Midbrain (tissue), 1 donor: ENCODE measurements at regions not wholly inside any gene's neighbourhood (a gene's known extent, or its start where the extent isn't known, plus 50 kb on each side); places are given as distances from the start of the nearest gene placed in this dataset.
A peak's percentile ranks its signal among the peaks of the same experiment; 100 is the strongest.
"Not testable (repeated sequence)": the region's sequence is repeated elsewhere in the genome, so short reads cannot be mapped to it uniquely, and the experiment has no call there.

ENCODE experiments used
- DNase-seq: peaks from one replicate; lab custom pipeline; 2025; lab: John Stamatoyannopoulos, UW

- no peak for DNase-seq
These were observed 87.1 kb upstream of the KCNA1 start for GRCh38 chr12:4822572-4822971.

DNA sequence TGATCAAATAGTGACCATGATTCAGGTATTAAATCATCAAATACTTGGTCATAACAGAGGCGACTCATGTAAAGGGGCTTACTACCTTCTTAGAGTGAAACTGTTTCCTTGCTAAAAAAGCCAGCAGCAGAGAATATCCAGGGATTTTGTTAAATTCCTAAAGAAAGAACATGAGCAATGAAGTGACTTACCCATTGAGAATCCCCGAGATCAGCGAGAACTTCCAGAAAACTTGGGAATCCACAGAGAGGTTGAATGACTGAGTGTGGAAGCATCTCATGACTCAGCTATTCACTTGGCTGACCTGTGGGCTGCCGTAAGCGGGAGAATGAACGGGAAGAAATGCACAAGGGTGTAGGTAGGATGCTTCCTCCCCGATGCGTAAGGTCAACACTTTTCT lies 85.3 kb upstream of the KCNA1 start:
- DNase-seq, result no peak

- DNase-seq, result no peak
These were observed 84.5 kb upstream of the KCNA1 start for GRCh38 chr12:4825011-4825858.

- DNase-seq, result no peak
These were observed 82.8 kb upstream of the KCNA1 start for GRCh38 chr12:4826909-4827308.

- no peak for DNase-seq
These were observed 81.5 kb upstream of the KCNA1 start for GRCh38 chr12:4828176-4828575.

GRCh38 chr12:4829161-4829792 lies 80.4 kb upstream of the KCNA1 start:
- no peak for DNase-seq

GRCh38 chr12:4829793-4830162 lies 79.9 kb upstream of the KCNA1 start:
- no peak for DNase-seq

DNA sequence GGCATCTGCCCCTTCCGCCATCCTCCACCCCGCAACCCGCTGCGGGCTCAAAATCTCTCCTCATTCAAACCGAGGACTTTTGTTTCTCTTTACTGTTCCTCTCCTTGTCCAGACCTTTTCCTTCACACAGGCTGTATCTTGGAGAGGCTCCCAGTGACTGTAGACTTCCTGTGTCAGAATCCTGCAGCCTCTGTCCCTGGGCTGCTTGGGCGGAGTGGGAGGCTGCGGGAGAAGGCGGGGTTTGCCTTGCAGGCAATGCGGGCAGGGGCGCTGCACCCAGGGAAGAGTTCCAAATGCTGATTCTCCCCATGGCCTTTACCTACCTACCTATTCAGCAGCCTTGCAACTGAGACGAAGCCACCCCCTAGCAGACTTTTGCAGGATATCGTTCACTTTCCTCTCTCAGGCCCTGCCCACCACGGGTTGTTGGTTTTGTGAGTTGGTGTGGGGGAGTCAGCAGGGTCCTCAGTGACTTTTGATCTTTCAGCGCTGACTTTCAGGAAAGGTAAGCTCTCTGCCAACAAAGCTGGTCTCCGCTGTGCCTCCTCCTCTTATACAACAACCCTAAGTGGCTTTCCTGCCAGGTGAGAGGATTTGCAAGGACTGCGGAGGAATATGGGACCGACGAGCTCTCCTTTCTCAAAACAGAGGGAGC lies 79.0 kb upstream of the KCNA1 start:
- no peak for DNase-seq

DNA sequence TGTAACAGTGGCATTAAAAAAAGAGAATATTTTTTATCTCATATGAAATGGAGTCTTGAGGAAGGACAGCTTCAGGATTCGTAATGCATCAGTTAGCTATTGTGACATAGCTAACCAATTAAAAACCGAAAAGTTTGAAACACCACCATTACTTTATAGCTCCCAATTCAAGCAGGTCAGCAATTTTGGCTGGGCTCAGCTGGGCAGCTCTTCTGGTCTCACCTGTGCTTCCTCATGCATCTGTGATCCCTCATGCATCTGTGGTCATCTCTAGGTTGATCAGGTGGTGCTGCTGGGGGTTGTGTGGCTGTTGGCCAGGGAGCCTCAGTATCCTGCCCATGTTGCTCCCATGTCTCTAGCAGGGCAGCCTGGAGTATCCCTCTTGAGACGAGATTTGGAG lies 76.7 kb upstream of the KCNA1 start:
- no peak for DNase-seq

DNA sequence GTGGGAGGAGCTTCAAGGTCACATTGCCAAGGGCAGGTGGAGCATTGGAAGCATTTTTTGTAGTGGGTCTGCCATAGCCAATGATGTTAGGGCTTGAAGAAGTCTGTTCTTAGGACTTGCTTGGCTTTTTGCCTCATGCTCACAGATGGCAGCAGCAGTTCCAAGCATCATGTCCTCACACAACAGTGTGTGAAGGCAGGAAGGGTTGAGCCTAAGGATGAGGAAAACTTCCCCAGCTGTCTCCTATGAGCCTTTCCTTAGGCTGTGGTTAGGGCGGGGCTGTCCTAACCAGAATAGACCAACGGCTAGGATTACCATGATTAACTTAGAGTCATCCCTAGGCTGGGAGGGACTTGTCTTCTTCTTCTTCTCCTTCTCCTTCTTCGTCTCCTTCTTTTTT lies 76.2 kb upstream of the KCNA1 start:
- no peak for DNase-seq

DNA sequence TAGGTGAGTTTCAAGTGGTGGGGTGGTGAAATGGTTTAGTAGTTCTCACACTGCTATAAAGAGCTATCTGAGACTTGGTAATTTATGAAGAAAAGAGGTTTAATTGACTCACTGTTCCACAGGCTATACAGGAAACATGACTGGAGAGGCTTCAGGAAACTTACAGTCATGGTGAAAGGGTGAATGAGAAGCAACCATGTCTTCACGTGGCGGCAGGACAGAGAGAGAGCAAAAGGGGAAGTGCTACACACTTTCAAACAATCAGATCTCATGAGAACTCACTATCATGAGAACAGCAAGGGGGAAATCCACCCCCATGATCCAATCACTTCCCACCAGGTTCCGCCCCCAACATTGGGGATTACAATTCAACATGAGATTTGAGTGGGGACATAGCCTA lies 67.3 kb upstream of the KCNA1 start:
- not testable (repeated sequence) for DNase-seq

DNA sequence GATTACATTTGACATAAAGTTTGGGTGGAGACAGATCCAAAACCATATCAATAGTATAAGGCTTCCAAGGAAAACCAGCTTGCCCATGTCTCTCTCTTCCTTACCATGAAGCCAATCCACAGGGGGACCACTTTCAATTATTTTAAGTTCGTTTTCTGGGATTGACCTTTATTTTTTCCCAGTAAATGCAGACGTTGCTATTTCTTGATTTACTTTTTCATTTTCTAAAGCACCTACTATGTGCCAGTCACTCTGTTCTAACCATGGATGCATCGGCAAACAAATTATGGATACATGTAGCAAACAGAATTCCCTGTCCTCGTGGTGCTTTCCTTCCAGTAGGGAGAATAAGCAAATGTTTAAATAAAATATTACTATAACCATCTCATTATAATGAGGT lies 65.8 kb upstream of the KCNA1 start:
- no peak for DNase-seq

- DNase-seq, result no peak
These were observed 62.0 kb upstream of the KCNA1 start for GRCh38 chr12:4847713-4848112.

GRCh38 chr12:4849115-4849541 lies 60.6 kb upstream of the KCNA1 start:
- DNase-seq, result no peak

- DNase-seq, result no peak
These were observed 59.8 kb upstream of the KCNA1 start for GRCh38 chr12:4849795-4850345.

- DNase-seq, result no peak
These were observed 58.8 kb upstream of the KCNA1 start for GRCh38 chr12:4850857-4851380.

- no peak for DNase-seq
These were observed 57.4 kb upstream of the KCNA1 start for GRCh38 chr12:4852308-4852707.

DNA sequence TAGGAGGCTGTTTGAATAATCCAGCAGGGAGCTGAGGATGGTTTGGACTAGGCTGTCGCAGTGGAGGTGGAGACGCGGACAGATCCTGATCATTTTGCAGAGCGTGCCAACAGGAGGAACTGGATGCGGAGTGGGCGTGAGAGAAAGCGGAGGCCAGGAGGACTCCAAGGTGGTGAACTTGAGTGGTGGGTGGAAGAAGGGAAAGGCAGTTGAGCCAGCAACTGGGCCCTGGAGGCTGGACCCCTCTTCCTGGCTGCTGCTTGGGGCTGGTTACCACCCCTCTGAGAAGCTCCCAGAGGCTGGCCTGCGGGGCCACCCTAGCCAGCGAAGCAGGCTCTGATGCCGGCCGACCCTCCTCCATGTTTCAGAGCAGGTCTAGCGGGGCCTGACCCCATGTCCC lies 56.8 kb upstream of the KCNA1 start:
- DNase-seq, result no peak

DNA sequence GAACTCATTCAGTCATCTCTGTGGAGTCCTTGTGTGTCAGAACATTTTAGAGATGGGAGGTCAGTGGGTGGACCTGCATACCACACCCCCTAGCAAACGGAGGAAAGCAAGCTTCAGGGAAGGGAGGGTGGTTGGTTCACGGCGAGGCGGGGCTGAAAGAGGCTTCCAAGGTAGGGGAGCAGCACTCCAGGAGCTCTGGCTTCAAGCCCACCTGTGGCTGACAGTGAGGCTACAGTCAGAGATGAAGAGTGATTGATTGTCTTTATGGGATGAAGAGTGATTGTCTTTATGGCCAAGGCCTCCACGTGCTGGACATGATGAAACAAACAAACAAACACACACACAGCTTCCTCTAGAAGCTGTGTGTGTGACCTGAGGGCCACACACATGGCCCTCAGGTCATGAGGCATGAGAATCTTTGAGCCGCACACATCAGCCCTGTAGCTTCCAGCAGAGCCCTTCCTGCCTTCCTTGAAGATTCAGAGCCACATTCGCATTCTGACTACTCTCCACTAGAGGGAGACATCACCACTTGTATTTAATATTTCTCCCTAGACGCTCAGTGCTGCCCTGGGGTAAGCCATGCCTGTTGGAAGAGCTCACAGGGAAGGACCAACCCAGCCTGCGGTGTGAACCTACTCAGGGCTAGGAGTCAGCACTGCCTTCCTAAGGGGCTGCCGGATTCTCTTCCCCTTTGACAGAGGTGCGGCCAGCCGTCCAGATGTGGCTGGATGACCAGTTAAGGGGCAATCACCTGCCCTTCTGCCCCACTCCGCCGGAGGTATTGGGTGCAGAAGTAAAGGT lies 54.4 kb upstream of the KCNA1 start:
- DNase-seq, result peak; percentile 89

DNA sequence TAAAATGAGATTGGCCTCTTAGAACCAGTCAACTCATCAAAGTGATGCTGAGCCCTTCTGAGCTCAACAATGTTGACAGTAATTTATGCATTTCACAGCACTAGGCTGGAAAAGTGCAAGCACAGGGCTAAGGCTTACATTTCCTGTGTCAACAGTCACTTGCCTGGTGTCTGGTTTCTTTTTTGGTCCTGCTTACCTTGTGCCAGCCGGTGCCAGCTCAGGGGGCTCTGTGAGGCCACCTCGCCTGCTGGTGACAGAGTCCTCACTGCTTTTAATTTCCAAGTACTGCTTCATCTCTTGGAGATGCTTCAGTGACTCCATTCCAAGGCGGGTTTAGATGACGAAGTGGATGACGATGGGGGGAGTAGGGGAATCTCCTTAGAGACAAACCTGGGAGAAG lies 53.1 kb upstream of the KCNA1 start:
- no peak for DNase-seq

- peak; percentile 78 for DNase-seq
These were observed 52.0 kb upstream of the KCNA1 start for GRCh38 chr12:4857472-4858291.
